KOPT-K1 (cell line): ENCODE measurements at regions not wholly inside any gene's neighbourhood (a gene's known extent, or its start where the extent isn't known, plus 50 kb on each side); places are given as distances from the start of the nearest gene placed in this dataset.

Experiments
- H3K27ac ChIP-seq: fragments of 200-600 bp; sonication (generic); 2 replicates; pipeline ENCODE4 v1.5.1; 2016; ENCODE audit warnings: antibody characterized with exemption, mild to moderate bottlenecking, low read depth, low read length; ENCODE audit not compliant: poor library complexity, severe bottlenecking
- H3K36me3 ChIP-seq: fragments of 200-600 bp; sonication (generic); 2 replicates; pipeline ENCODE4 v1.5.1; 2017; ENCODE audit warnings: antibody characterized with exemption, mild to moderate bottlenecking, low read length, moderate library complexity; ENCODE audit not compliant: insufficient read depth
- H3K9me3 ChIP-seq: fragments of 200-600 bp; sonication (generic); 2 replicates; pipeline ENCODE4 v1.5.1; 2017; ENCODE audit warnings: antibody characterized with exemption, low read length, mild to moderate bottlenecking; ENCODE audit not compliant: insufficient read depth, poor library complexity, severe bottlenecking

DNA sequence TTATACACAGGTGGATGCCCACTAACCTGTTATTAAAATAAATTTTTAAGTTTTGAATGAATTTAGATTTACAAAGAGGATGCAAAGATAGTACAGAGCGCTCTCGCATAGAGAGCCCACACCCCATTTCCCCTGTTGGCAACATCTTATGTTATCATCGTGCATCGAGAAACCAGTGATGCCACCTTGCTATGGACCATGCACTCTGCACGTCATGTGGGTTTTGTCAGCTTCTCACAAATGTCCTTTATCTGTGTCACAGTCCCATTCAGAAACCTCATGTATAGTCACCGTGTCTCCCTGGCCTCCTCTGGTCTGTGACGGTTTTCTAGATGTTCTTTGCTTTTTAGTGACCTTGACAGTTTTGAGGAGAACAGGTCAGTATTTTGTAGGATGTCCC lies 60.0 kb downstream of the ING1 start:
- H3K27ac ChIP-seq: no peak overlapping the region

DNA sequence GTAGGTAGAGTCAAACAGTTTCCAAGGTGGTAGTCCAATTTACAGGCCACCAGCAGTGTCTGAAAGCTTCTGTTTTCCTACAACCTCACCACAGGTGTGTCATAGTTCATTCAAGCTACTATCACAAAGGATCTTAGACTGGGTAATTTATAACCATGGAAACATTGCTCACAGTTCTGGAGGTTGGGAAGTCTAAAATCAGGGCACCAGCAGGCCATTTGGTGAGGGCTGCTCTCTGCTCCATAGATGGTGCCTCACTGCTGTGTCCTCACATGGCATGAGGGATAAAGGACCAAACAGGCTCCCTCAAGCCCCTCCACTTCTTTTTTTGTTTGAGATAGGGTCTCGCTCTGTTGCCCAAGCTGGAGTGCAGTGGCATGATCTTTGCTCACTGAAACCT lies 60.6 kb downstream of the ING1 start:
- H3K27ac ChIP-seq: no peak overlapping the region
- H3K36me3 ChIP-seq: no peaks in the 10 kb centered on the region
- H3K9me3 ChIP-seq: no peaks in the 10 kb centered on the region

More for the DNA sequence above, 60.0 kb downstream of the ING1 start:
- no peaks in the 10 kb centered on the region for H3K36me3 ChIP-seq
- no peaks in the 10 kb centered on the region for H3K9me3 ChIP-seq

GRCh38 chr13:110774490-110774889 lies 61.0 kb downstream of the ING1 start:
- no peak overlapping the region for H3K27ac ChIP-seq
- H3K36me3 ChIP-seq: no peaks in the 10 kb centered on the region
- no peaks in the 10 kb centered on the region for H3K9me3 ChIP-seq

- Histone ChIP-seq H3K36me3 (no peaks in the 10 kb centered on the region), H3K9me3 (no peaks in the 10 kb centered on the region), H3K27ac (no peak overlapping the region)
Observed at GRCh38 chr13:110775576-110775975, 62.1 kb downstream of the ING1 start.

DNA sequence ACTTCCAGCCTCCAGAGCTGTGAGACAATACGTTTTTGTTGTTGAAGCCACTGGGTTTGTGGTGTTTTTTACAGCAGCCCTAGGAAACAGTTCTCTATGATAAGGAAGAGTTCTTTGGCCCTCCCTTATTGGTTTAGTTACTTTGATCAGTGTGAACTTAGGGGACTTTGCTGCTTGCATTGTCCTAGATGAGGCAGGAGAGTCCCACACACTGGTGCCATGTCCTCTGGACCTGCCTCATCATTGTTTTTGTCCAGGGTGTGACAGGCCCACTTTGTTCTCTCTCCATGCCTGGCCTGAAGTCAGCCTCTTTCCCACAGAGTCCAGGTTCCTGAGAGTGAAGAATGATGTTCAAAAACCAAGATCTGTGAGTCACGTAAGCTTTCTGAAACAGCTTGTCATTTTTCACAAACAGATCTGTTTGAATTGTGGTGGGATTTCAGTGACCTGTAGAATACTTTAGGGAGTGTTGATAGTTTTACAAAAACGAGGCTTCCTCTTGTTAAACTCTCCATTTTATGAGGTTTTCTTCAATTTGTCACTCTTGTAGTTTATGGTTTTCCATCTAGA lies 63.8 kb downstream of the ING1 start:
- no peaks in the 10 kb centered on the region for H3K36me3 ChIP-seq
- H3K27ac ChIP-seq: no peak overlapping the region
- H3K9me3 ChIP-seq: peaks cover 7% of the 10 kb centered on the region

DNA sequence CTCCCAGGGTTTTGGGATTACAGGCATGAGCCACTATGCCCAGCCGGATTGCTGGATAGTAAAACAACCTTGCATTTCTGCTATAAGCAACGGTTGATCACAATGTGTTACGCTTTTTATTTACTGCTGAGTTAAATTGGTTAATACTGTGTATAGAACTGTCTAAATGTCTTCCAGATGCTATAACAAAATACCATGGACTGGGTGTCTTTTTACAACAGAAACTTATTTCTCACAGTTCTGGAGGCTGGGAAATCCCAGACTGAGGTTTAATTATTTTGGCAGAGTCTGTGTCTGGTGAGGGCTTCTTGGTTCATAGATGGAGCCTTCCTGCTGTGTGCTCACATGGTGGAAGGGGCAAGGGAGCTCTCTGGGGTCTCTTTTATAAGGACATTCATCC lies 65.5 kb downstream of the ING1 start:
- no peak overlapping the region for H3K27ac ChIP-seq
- H3K9me3 ChIP-seq: peaks cover 15% of the 10 kb centered on the region
- H3K36me3 ChIP-seq: no peaks in the 10 kb centered on the region

DNA sequence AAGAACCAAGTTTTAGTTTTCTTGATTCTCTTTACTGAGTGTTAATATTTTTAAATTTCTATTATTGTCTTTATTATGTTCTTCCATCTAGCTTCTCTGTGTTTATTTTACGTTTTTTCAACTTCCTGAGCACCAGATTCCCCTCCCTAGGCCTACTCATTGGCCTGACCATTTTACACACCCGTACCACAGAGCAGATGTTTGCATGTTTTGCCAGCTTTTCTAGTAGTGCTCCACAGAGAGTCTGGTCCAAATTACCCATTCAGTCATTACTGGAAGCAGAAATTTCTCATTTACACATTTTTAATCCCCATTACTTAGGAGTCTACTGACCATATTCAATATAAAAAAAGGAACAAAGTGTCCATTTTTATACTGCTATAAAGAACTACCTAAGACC lies 66.9 kb downstream of the ING1 start:
- Histone ChIP-seq H3K27ac (no peak overlapping the region), H3K36me3 (no peaks in the 10 kb centered on the region), H3K9me3 (peaks cover 15% of the 10 kb centered on the region)

DNA sequence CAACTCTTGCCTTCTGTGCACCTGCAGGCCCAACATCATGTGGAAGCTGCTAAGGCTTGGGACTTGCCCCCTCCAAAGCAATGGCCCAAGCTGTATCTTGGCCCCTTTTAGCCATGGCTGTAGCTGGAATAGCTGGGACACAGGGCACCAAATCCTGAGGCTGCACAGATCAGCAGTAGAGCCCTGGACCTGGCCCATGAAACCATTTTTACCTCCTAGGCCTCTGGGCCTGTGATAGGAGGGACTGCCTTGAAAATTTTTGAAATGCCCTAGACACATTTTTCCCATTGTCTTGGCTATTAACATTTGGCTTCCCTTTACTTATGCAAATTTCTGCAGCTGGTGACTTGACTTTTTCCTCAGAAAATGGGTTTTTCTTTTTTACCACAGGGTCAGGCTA lies 68.7 kb downstream of the ING1 start:
- Histone ChIP-seq H3K9me3 (peaks cover 15% of the 10 kb centered on the region), H3K36me3 (no peaks in the 10 kb centered on the region), H3K27ac (no peak overlapping the region)

DNA sequence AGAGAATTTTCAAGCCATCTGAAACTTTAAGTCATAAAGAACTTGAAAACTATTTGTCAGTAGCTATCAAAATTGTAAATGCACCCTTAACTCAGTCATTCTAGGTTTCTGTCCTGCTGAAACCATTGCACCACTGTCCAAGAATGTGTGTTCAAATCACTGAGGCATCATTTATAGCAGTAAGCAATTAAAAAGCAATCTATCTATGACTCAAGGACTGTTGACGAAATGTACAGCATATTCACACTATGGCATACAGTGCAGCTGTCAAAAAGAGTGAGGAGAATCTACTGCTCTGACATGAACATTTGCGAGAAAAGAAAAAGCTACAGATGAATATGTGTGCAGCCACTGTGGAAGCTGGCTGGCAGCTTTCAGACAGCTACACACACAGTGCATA lies 71.2 kb downstream of the ING1 start:
- Histone ChIP-seq H3K27ac (no peak overlapping the region), H3K36me3 (no peaks in the 10 kb centered on the region), H3K9me3 (peaks cover 15% of the 10 kb centered on the region)

DNA sequence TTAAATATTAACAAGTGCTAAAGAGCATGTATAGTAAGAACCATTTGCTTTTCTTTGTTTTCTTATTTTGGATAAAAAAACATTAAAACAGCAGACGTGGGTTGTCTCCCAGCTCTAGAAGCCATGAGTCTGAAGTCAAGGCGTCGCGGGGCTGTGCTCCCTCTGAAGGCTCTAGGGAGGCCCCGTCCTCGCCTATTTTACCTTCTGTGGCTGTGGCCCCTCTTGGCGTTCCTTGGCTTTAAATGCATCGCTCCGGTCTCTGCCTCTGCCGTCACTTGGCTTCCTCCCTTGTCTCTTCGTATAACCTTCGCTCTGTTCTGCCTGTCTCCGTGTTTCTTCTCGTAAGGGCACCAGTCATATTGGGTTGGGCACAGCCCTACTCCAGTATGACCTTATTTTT lies 75.3 kb downstream of the ING1 start:
- Histone ChIP-seq H3K27ac (no peak overlapping the region), H3K9me3 (peaks cover 32% of the 10 kb centered on the region), H3K36me3 (no peaks in the 10 kb centered on the region)

DNA sequence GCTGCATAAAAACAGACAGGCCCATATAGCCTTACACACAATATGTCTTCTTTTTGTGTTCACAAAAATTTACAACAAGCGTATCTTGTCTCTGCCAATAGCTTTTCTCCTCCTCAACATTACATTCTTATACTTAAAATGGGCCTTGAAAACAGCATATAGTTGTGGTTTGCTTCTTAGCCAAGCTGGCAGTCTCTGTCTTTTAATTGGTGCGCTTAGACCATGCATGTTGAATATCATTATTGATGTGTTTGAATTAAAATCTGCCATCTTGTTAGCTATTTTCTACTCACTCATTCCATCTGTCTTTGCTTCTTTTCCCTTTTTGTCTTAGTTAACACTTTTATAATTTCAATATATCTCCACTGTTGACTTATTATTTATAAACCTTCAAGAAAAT lies 76.4 kb downstream of the ING1 start:
- H3K9me3 ChIP-seq: peaks cover 43% of the 10 kb centered on the region
- H3K36me3 ChIP-seq: no peaks in the 10 kb centered on the region
- H3K27ac ChIP-seq: no peak overlapping the region

- Histone ChIP-seq H3K27ac (no peak overlapping the region), H3K36me3 (no peaks in the 10 kb centered on the region), H3K9me3 (peaks cover 48% of the 10 kb centered on the region)
Observed at GRCh38 chr13:110790371-110790770, 76.9 kb downstream of the ING1 start.

DNA sequence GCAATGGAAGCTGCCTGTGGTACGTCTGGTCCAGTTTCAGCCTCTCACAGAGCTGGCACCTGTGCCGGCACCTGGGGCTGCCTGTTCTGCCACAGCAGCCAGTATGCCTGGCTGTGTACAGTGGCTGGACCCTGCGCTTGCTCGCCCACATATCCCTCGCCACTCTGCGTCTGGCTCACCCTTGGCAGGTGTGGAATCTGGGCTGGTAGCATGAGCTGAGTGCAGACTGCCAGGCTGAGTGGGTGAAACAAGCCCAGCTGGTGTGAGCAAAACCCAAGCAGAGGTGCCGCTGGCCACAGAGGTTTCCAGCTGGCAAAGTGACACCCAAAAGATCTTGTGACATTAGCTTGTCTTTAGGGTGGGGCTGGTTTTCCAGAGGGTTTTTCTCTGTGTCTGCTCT lies 80.7 kb downstream of the ING1 start:
- no peak overlapping the region for H3K27ac ChIP-seq
- no peaks in the 10 kb centered on the region for H3K36me3 ChIP-seq

GRCh38 chr13:110797230-110797877 lies 83.9 kb downstream of the ING1 start:
- no peaks in the 10 kb centered on the region for H3K36me3 ChIP-seq
- peaks cover 30% of the 10 kb centered on the region for H3K9me3 ChIP-seq
- H3K27ac ChIP-seq: no peak overlapping the region

More for the DNA sequence above, 80.7 kb downstream of the ING1 start:
- H3K9me3 ChIP-seq: peaks cover 48% of the 10 kb centered on the region

DNA sequence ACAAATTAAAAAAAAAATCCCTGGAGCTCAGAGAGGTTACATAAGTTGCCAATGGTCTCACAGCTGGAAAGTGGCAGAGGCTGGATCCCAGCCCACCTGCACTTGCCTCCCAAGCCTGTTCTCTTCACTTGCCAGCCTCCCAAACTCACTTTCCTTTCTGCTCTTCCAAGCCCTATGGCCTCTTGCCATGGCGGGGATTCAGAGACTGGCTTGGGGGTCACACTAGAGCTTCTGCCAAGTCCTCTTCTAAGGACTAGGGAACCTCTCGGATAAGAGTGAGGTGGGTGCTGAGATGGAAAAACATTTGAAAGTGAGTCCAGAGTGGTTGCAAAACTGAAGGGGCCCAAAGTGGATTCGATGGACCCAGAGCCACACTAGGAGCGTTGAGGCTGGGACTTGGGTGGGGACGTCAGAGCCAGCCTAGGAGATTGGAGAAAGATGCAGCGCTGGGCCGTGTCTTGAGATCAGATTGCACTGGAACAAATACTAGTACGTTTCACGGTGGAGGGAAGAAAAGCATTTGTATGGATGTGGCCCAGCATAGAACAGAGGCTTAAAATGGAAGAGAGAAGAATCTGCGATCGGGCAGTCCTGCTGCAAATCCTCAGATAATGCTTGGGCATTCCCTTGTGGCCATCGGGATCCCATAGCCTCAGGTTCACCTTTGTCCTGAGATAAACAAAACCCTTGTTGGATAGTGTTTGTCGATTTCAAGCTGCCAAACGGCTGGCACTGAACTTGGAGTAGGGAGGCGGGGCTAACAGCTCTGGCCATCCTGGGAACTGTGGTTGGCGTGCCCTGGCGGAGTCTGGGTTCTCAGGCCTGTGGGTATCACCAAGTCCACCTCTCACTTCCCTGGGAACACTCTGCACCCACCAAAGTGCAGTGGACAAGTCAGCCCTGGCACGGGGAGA lies 84.8 kb downstream of the ING1 start:
- H3K27ac ChIP-seq: no peak overlapping the region
- no peaks in the 10 kb centered on the region for H3K36me3 ChIP-seq
- H3K9me3 ChIP-seq: peaks cover 20% of the 10 kb centered on the region
